HepG2 (cell line): ENCODE measurements at regions not wholly inside any gene's neighbourhood (a gene's known extent, or its start where the extent isn't known, plus 50 kb on each side); places are given as distances from the start of the nearest gene placed in this dataset.
A peak's percentile ranks its signal among the peaks of the same experiment; 100 is the strongest.

ENCODE experiments used
- ARID2 ChIP-seq: sonication (generic); formaldehyde crosslinking; IDR thresholded peaks from 2 replicates; pipeline ENCODE4 v1.8.1; 2022; ENCODE audit warnings: mild to moderate bottlenecking, missing genetic modification reagents, borderline replicate concordance
- DPF2 ChIP-seq: sonication (generic); formaldehyde crosslinking; IDR thresholded peaks from 2 replicates; pipeline ENCODE4 v1.4.0; 2020; ENCODE audit warnings: mild to moderate bottlenecking, low read depth, missing genetic modification reagents, borderline replicate concordance
- ETV5 ChIP-seq: IDR thresholded peaks from 2 replicates; pipeline ENCODE4 v1.6.1; 2018; ENCODE audit warnings: missing biosample characterization, missing genetic modification reagents, inconsistent platforms, borderline replicate concordance
- GZF1 ChIP-seq: sonication (generic); formaldehyde crosslinking; IDR thresholded peaks from 2 replicates; pipeline ENCODE4 v1.5.1; 2020; ENCODE audit warnings: mild to moderate bottlenecking, missing genetic modification reagents
- HMG20B ChIP-seq: conservative IDR thresholded peaks from 2 replicates; pipeline ENCODE4 v1.6.1; 2016; ENCODE audit warnings: missing genetic modification reagents, missing compliant biosample characterization
- HNRNPL ChIP-seq: fragments of 200-400 bp; formaldehyde crosslinking; IDR thresholded peaks from 2 replicates; pipeline ENCODE4 v1.6.1; 2017; ENCODE audit warnings: mild to moderate bottlenecking, low read depth, low read length
- KAT8 ChIP-seq: IDR thresholded peaks from 2 replicates; pipeline ENCODE4 v1.6.1; 2016; ENCODE audit warnings: missing genetic modification reagents, missing compliant biosample characterization
- KDM3A ChIP-seq: IDR thresholded peaks from 2 replicates; pipeline ENCODE4 v1.6.1; 2018; ENCODE audit warnings: low read depth, missing compliant biosample characterization
- MAF1 ChIP-seq: sonication (generic); formaldehyde crosslinking; IDR thresholded peaks from 2 replicates; pipeline ENCODE4 v1.5.0; 2020; ENCODE audit warnings: missing genetic modification reagents, borderline replicate concordance
- NFKB2 ChIP-seq: sonication (generic); formaldehyde crosslinking; IDR thresholded peaks from 2 replicates; pipeline ENCODE4 v1.4.0; 2020; ENCODE audit warnings: missing genetic modification reagents, borderline replicate concordance
- PBX2 ChIP-seq: IDR thresholded peaks from 2 replicates; pipeline ENCODE4 v1.6.1; 2016; ENCODE audit warnings: control low read depth
- SRSF9 ChIP-seq: fragments of 200-400 bp; formaldehyde crosslinking; IDR thresholded peaks from 2 replicates; pipeline ENCODE4 v1.6.1; 2018; ENCODE audit warnings: borderline replicate concordance, mild to moderate bottlenecking, low read depth, low read length; ENCODE audit not compliant: insufficient read depth, poor library complexity, severe bottlenecking
- STAG1 ChIP-seq: sonication (generic); formaldehyde crosslinking; IDR thresholded peaks from 2 replicates; pipeline ENCODE4 v1.4.0; 2020; ENCODE audit warnings: missing genetic modification reagents
- ZBTB7A ChIP-seq: sonication (generic); formaldehyde crosslinking; IDR thresholded peaks from 2 replicates; pipeline ENCODE4 v1.8.0; 2022; ENCODE audit warnings: mild to moderate bottlenecking, missing genetic modification reagents
- ZBTB7B ChIP-seq: sonication (generic); formaldehyde crosslinking; IDR thresholded peaks from 2 replicates; pipeline ENCODE4 v1.4.0; 2020; ENCODE audit warnings: missing genetic modification reagents
- ZC3H4 ChIP-seq: sonication (generic); formaldehyde crosslinking; IDR thresholded peaks from 2 replicates; pipeline ENCODE4 v1.4.0; 2020; ENCODE audit warnings: missing genetic modification reagents, borderline replicate concordance
- ZFP36L1 ChIP-seq: sonication (generic); formaldehyde crosslinking; IDR thresholded peaks from 2 replicates; pipeline ENCODE4 v1.8.0; 2022; ENCODE audit warnings: mild to moderate bottlenecking, missing genetic modification reagents, moderate library complexity
- ZFP82 ChIP-seq: sonication (generic); formaldehyde crosslinking; IDR thresholded peaks from 2 replicates; pipeline ENCODE4 v1.5.1; 2020; ENCODE audit warnings: mild to moderate bottlenecking, missing genetic modification reagents, borderline replicate concordance
- ZFYVE20 ChIP-seq: sonication (generic); formaldehyde crosslinking; IDR thresholded peaks from 2 replicates; pipeline ENCODE4 v1.8.0; 2023; ENCODE audit warnings: low read depth, mild to moderate bottlenecking, moderate library complexity, missing genetic modification reagents, borderline replicate concordance
- ZHX2 ChIP-seq, 2 experiments: sonication (generic) in 1 of 2; formaldehyde crosslinking in 1 of 2; IDR thresholded peaks; 2 replicates each; pipeline versions ENCODE4 v1.6.1 to v1.9.0; 2014 to 2022; ENCODE audit warnings: antibody characterized with exemption in 1 of 2, borderline replicate concordance in 1 of 2, inconsistent platforms in 1 of 2, low read depth in 1 of 2, missing genetic modification reagents in 1 of 2
- ZNF124 ChIP-seq: sonication (generic); formaldehyde crosslinking; IDR thresholded peaks from 2 replicates; pipeline ENCODE4 v1.4.0; 2020; ENCODE audit warnings: missing genetic modification reagents
- ZNF235 ChIP-seq: sonication (generic); formaldehyde crosslinking; IDR thresholded peaks from 2 replicates; pipeline ENCODE4 v1.8.1; 2023; ENCODE audit warnings: mild to moderate bottlenecking, missing genetic modification reagents, borderline replicate concordance
- ZNF30 ChIP-seq: sonication (generic); formaldehyde crosslinking; IDR thresholded peaks from 2 replicates; pipeline ENCODE4 v1.5.0; 2020; ENCODE audit warnings: mild to moderate bottlenecking, missing genetic modification reagents
- ZSCAN12 ChIP-seq: sonication (generic); formaldehyde crosslinking; IDR thresholded peaks from 2 replicates; pipeline ENCODE4 v1.9.0; 2021; ENCODE audit warnings: mild to moderate bottlenecking, missing genetic modification reagents

GRCh38 chr9:129414377-129414992 lies 206.4 kb downstream of the C9orf50 start (continued):
- TF ChIP-seq HNRNPL (0 out of 2 replicates have a peak, but pooled peaks have one; percentile 5), ZBTB7A (CRISPR knock-in tag) (peak; percentile 93), STAG1 (CRISPR knock-in tag) (peak; percentile 2; the same call in 1 of the 2 replicates), HMG20B (peak; percentile 70; the same call in 1 of the 2 replicates), PBX2 (CRISPR knock-in tag) (no peak), KDM3A (CRISPR knock-in tag) (0 out of 2 replicates have a peak, but pooled peaks have one; percentile 28), DPF2 (CRISPR knock-in tag) (peak; percentile 77; the same call in 1 of the 2 replicates), ZFYVE20 (CRISPR knock-in tag) (no peak), SRSF9 (no peak), ZSCAN12 (CRISPR knock-in tag) (no peak), ZNF124 (CRISPR knock-in tag) (peak; percentile 9; the same call in 1 of the 2 replicates), MAF1 (CRISPR knock-in tag) (no peak), NFKB2 (peak; percentile 46), ZNF235 (no peak), ZFP82 (peak; percentile 85; the same call in 1 of the 2 replicates), ZC3H4 (CRISPR knock-in tag) (peak; percentile 82; the same call in 1 of the 2 replicates), ZNF30 (CRISPR knock-in tag) (no peak), ZFP36L1 (CRISPR knock-in tag) (peak; percentile 52; the same call in 1 of the 2 replicates), KAT8 (CRISPR knock-in tag) (peak; percentile 46; the same call in 1 of the 2 replicates), ZHX2 (IDR thresholded peaks at IDR 0.05; ENCODE audit: low read depth) (peak; percentile 16; the same call in 1 of the 2 replicates), ZHX2 (CRISPR knock-in tag; IDR thresholded peaks at IDR 0.05; ENCODE audit: borderline replicate concordance) (no peak), ARID2 (CRISPR knock-in tag) (no peak; the same call in 1 of the 2 replicates), GZF1 (no peak), ETV5 (peak; percentile 23; the same call in 1 of the 2 replicates), ZBTB7B (CRISPR knock-in tag) (peak; percentile 87; the same call in 1 of the 2 replicates)
